ENCODE measurements at regions not wholly inside any gene's neighbourhood (a gene's known extent, or its start where the extent isn't known, plus 50 kb on each side); places are given as distances from the start of the nearest gene placed in this dataset.

GRCh38 chr10:129241461-129241860 lies 225.6 kb upstream of the MGMT start:
- Histone ChIP-seq H3K36me3 (replicated peaks in 1 of 2; ENCODE audit: control insufficient read depth in 1 of 2, insufficient read depth in 2 of 2, low read length in 1 of 2) (no peaks in the 10 kb centered on the region), H2AFZ (ENCODE audit: low read depth) (no peak overlapping the region), H3K9ac (no peak overlapping the region), H3K4me2 (no peak overlapping the region), H4K20me1 (ENCODE audit: insufficient read depth) (no peaks in the 10 kb centered on the region), H3K27ac (ENCODE audit: low read depth in 2 of 2, low read length in 1 of 2) (no peak overlapping the region), H3F3A (replicated peaks; ENCODE audit: insufficient read depth) (no peaks in the 10 kb centered on the region), H3K9me3 (no peaks in the 10 kb centered on the region), H3K27me3 (ENCODE audit: insufficient read depth) (no peaks in the 10 kb centered on the region), H3K79me2 (ENCODE audit: insufficient read depth) (no peaks in the 10 kb centered on the region), H3K9me2 (no peaks in the 10 kb centered on the region), H3K4me3 (ENCODE audit: low read depth in 2 of 2, low read length in 1 of 2) (no peak overlapping the region), H3K4me1 (ENCODE audit: control insufficient read depth in 1 of 2, insufficient read depth in 2 of 2, low read depth in 1 of 2, low read length in 1 of 2) (no peaks in the 10 kb centered on the region)
- CTCF ChIA-PET: no interaction called here
- TF ChIP-seq GATA2 (CRISPR knock-in tag; IDR thresholded peaks at IDR 0.05) (no peak), IRF3 (IDR thresholded peaks at IDR 0.05; ENCODE audit: low read depth, low read length) (no peak), EP300 (IDR thresholded peaks at IDR 0.05; ENCODE audit: borderline replicate concordance in 1 of 2, low read depth in 1 of 2, low read length in 1 of 2) (no peak), NFIC (IDR thresholded peaks at IDR 0.05; ENCODE audit: borderline replicate concordance) (no peak), EZH2phosphoT487 (IDR thresholded peaks at IDR 0.05; ENCODE audit: borderline replicate concordance, low read depth) (no peak), RAD21 (IDR thresholded peaks at IDR 0.05; ENCODE audit: low read length) (no peak), RXRA (IDR thresholded peaks at IDR 0.05; ENCODE audit: borderline replicate concordance, low read depth) (no peak), CTCF (IDR thresholded peaks at IDR 0.05) (no peak), MAX (IDR thresholded peaks at IDR 0.05; ENCODE audit: low read depth) (no peak), MEF2A (IDR thresholded peaks at IDR 0.05; ENCODE audit: borderline replicate concordance, low read depth) (no peak), ZBTB33 (IDR thresholded peaks at IDR 0.05; ENCODE audit: borderline replicate concordance, low read depth) (no peak)
- POLR2A ChIA-PET: no interaction called here
- no peak for DNase-seq
- WGBS (ENCODE audit: low lambda C conversion rate): 77% methylated on average over 13 of the region's 14 CpGs

- 39% methylated on average over 6 of the region's 9 CpGs for WGBS (ENCODE audit: low lambda C conversion rate)
- ChIA-PET CTCF (no interaction called here), POLR2A (no interaction called here)
- H3F3A ChIP-seq (replicated peaks; ENCODE audit: insufficient read depth): no peaks in the 10 kb centered on the region
- H3K36me3 ChIP-seq (replicated peaks in 1 of 2; ENCODE audit: control insufficient read depth in 1 of 2, insufficient read depth in 2 of 2, low read length in 1 of 2): no peaks in the 10 kb centered on the region
- H3K4me1 ChIP-seq (ENCODE audit: control insufficient read depth in 1 of 2, insufficient read depth in 2 of 2, low read depth in 1 of 2, low read length in 1 of 2): no peaks in the 10 kb centered on the region
- no peak overlapping the region for H3K27ac ChIP-seq (ENCODE audit: low read depth in 2 of 2, low read length in 1 of 2)
- H3K4me2 ChIP-seq: no peak overlapping the region
- H3K9me3 ChIP-seq: no peaks in the 10 kb centered on the region
- no peak for DNase-seq
- H3K79me2 ChIP-seq (ENCODE audit: insufficient read depth): no peaks in the 10 kb centered on the region
- no peak overlapping the region for H3K4me3 ChIP-seq (ENCODE audit: low read depth in 2 of 2, low read length in 1 of 2)
- no peak overlapping the region for H2AFZ ChIP-seq (ENCODE audit: low read depth)
- H3K9me2 ChIP-seq: no peaks in the 10 kb centered on the region
- no peaks in the 10 kb centered on the region for H3K27me3 ChIP-seq (ENCODE audit: insufficient read depth)
- no peak overlapping the region for H3K9ac ChIP-seq
- H4K20me1 ChIP-seq (ENCODE audit: insufficient read depth): no peaks in the 10 kb centered on the region
- TF ChIP-seq IRF3 (IDR thresholded peaks at IDR 0.05; ENCODE audit: low read depth, low read length): no peak
- no peak for TF ChIP-seq TAF1 (IDR thresholded peaks at IDR 0.05; ENCODE audit: borderline replicate concordance, low read depth, low read length)
- TF ChIP-seq YY1 (IDR thresholded peaks at IDR 0.05; ENCODE audit: low read depth): no peak
- no peak for TF ChIP-seq PBX3 (IDR thresholded peaks at IDR 0.05)
- TF ChIP-seq ZBTB33 (IDR thresholded peaks at IDR 0.05; ENCODE audit: borderline replicate concordance, low read depth): no peak
- TF ChIP-seq CTCF (IDR thresholded peaks at IDR 0.05): no peak
These were observed 222.7 kb upstream of the MGMT start for GRCh38 chr10:129244298-129244697.
